Tibial nerve (tissue), 4 donors: ENCODE measurements at regions not wholly inside any gene's neighbourhood (a gene's known extent, or its start where the extent isn't known, plus 50 kb on each side); places are given as distances from the start of the nearest gene placed in this dataset.

Source experiments
- CTCF ChIP-seq, 5 experiments: fragments of 200-600 bp in 3 of 5; fragments of 450-650 bp in 2 of 5; sonication (generic) in 3 of 5; IDR thresholded peaks; one replicate each; pipeline ENCODE4 v1.5.1; 2016 to 2019; ENCODE audit warnings: antibody characterized with exemption in 5 of 5, mild to moderate bottlenecking in 3 of 5, moderate library complexity in 2 of 5
- EP300 ChIP-seq, 2 donors: sonication (generic); formaldehyde crosslinking; IDR thresholded peaks; one replicate each; pipeline ENCODE4 v1.6.1; 2017; ENCODE audit warnings: antibody characterized with exemption in 2 of 2, mild to moderate bottlenecking in 1 of 2
- POLR2A ChIP-seq, 2 donors: fragments of 450-650 bp; IDR thresholded peaks; one replicate each; pipeline ENCODE4 v1.6.1; 2017; ENCODE audit warnings: antibody characterized with exemption in 2 of 2, mild to moderate bottlenecking in 2 of 2, moderate library complexity in 2 of 2

- TF ChIP-seq CTCF (IDR thresholded peaks at IDR 0.05): no peak
- no peak for TF ChIP-seq POLR2A (IDR thresholded peaks at IDR 0.05)
- TF ChIP-seq EP300 (IDR thresholded peaks at IDR 0.05): no peak
Measured at GRCh38 chr1:218200979-218201378, 84.1 kb upstream of the RRP15 start.
